HepG2 (cell line): ENCODE measurements at regions not wholly inside any gene's neighbourhood (a gene's known extent, or its start where the extent isn't known, plus 50 kb on each side); places are given as distances from the start of the nearest gene placed in this dataset.
"Not testable (repeated sequence)": the region's sequence is repeated elsewhere in the genome, so short reads cannot be mapped to it uniquely, and the experiment has no call there.

Experiments used
- ELF4 ChIP-seq: sonication (generic); formaldehyde crosslinking; IDR thresholded peaks from 2 replicates; pipeline ENCODE4 v1.5.0; 2020; ENCODE audit warnings: missing genetic modification reagents, mild to moderate bottlenecking, moderate library complexity, borderline replicate concordance
- EZH2 ChIP-seq: conservative IDR thresholded peaks from 2 replicates; pipeline ENCODE4 v1.6.1; 2012; ENCODE audit warnings: mild to moderate bottlenecking, low read depth, low read length, moderate library complexity
- ZNF232 ChIP-seq: sonication (generic); formaldehyde crosslinking; IDR thresholded peaks from 2 replicates; pipeline ENCODE4 v1.4.0; 2020; ENCODE audit warnings: missing genetic modification reagents, borderline replicate concordance
- ZNF605 ChIP-seq: sonication (generic); formaldehyde crosslinking; IDR thresholded peaks from 2 replicates; pipeline ENCODE4 v1.8.0; 2022; ENCODE audit warnings: mild to moderate bottlenecking, missing genetic modification reagents
- TF ChIP-seq, protein P1 (sequence below): sonication (generic); formaldehyde crosslinking; IDR thresholded peaks from 2 replicates; pipeline ENCODE4 v1.4.0; 2020; ENCODE audit warnings: missing genetic modification reagents

DNA sequence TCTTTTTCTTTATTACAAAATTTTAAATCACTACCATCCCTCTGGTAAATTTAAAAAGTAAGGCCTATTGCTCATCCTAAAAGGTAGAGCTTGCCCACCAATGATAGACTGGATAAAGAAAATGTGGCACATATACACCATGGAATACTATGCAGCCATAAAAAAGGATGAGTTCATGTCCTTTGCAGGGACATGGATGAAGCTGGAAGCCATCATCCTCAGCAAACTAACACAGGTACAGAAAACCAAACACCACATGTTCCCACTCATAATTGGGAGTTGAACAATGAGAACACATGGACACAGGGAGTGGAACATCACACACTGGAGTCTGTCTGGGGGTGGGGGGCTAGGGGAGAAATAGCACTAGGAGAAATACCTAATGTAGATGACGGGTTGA is 155.2 kb upstream of the NOCT start:
- TF ChIP-seq, protein P1, sequence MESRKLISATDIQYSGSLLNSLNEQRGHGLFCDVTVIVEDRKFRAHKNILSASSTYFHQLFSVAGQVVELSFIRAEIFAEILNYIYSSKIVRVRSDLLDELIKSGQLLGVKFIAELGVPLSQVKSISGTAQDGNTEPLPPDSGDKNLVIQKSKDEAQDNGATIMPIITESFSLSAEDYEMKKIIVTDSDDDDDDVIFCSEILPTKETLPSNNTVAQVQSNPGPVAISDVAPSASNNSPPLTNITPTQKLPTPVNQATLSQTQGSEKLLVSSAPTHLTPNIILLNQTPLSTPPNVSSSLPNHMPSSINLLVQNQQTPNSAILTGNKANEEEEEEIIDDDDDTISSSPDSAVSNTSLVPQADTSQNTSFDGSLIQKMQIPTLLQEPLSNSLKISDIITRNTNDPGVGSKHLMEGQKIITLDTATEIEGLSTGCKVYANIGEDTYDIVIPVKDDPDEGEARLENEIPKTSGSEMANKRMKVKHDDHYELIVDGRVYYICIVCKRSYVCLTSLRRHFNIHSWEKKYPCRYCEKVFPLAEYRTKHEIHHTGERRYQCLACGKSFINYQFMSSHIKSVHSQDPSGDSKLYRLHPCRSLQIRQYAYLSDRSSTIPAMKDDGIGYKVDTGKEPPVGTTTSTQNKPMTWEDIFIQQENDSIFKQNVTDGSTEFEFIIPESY (CRISPR knock-in tag) = not testable (repeated sequence)
- not testable (repeated sequence) for TF ChIP-seq ELF4; ZNF232 (CRISPR knock-in tag); EZH2; ZNF605 (CRISPR knock-in tag)
